ENCODE measurements at regions not wholly inside any gene's neighbourhood (a gene's known extent, or its start where the extent isn't known, plus 50 kb on each side); places are given as distances from the start of the nearest gene placed in this dataset.
"Not testable (repeated sequence)": the region's sequence is repeated elsewhere in the genome, so short reads cannot be mapped to it uniquely, and the experiment has no call there.

- TF ChIP-seq CTCF (IDR thresholded peaks at IDR 0.05), result no peak
- no peak for DNase-seq (ENCODE audit: low spot score in 2 of 2)
- intact Hi-C loops (cut with DNase I), result no loop called here
These were observed 115.5 kb downstream of the ZNF736 start for GRCh38 chr7:64429232-64429631.

GRCh38 chr7:64425436-64425835 lies 111.7 kb downstream of the ZNF736 start:
- H3K27ac ChIP-seq, result not testable (repeated sequence)

More at GRCh38 chr7:64429232-64429631, 115.5 kb downstream of the ZNF736 start:
- Histone ChIP-seq H3K4me1 (no peaks in the 10 kb centered on the region), H3K27me3 (no peaks in the 10 kb centered on the region), H3K4me3 (no peak overlapping the region), H3K36me3 (no peaks in the 10 kb centered on the region), H3K9me3 (no peaks in the 10 kb centered on the region), H3K27ac (no peak overlapping the region)

GRCh38 chr7:64407148-64407547 lies 93.4 kb downstream of the ZNF736 start:
- no peak overlapping the region for H3K4me3 ChIP-seq
- no peak for TF ChIP-seq CTCF (IDR thresholded peaks at IDR 0.05)
- H3K36me3 ChIP-seq, result no peaks in the 10 kb centered on the region
- no peak for DNase-seq (ENCODE audit: low spot score in 2 of 2)
- no peak overlapping the region for H3K27ac ChIP-seq
- no peaks in the 10 kb centered on the region for H3K4me1 ChIP-seq
- H3K9me3 ChIP-seq, result no peaks in the 10 kb centered on the region
- intact Hi-C loops (cut with DNase I), result loop anchor here (10.0 kb wide), 1 partner anchor 62 kb away; no protein-coding TSS in a partner anchor
- H3K27me3 ChIP-seq, result no peaks in the 10 kb centered on the region

More at GRCh38 chr7:64425436-64425835, 111.7 kb downstream of the ZNF736 start:
- DNase-seq (ENCODE audit: low spot score in 2 of 2); H3K4me1 ChIP-seq; H3K9me3 ChIP-seq; H3K4me3 ChIP-seq; H3K27me3 ChIP-seq; intact Hi-C loops (cut with DNase I); H3K36me3 ChIP-seq: not testable (repeated sequence)

All from ascending aorta (tissue), 2 donors.